ENCODE measurements at regions not wholly inside any gene's neighbourhood (a gene's known extent, or its start where the extent isn't known, plus 50 kb on each side); places are given as distances from the start of the nearest gene placed in this dataset.
"Not testable (repeated sequence)": the region's sequence is repeated elsewhere in the genome, so short reads cannot be mapped to it uniquely, and the experiment has no call there.

DNA sequence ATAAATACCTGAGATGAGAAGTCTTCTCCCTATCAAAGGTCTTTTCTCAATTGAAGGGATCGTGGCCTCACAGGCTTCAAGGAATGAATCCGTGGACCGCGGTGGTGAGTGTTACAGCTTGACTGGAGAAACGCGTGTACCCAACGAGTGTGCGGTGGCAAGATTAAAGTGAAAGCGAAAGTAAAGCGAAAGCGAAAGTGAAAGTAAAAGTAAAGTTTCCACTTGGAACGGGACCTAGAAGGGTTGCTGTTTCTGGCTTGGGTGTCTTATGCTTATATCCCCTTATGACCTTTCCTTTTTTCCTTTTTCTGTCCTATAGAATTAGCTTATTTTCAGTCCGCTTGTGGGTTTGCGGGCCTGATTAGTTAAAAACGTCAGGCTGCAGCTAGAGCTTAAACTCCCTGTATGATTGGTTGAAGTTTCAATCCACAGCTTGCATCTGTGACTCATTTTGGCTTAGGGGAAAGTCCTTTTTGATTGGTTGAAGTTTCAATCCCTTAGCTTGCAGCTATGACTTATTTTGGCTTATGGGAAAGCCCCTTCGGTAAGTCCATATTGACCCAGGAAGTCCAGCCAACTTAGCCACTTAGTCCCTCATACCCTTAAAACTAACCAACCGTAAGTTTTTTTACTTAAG is 924.3 kb upstream of the CDH10 start:
- DNase-seq (ENCODE audit: low spot score) = no peak

DNA sequence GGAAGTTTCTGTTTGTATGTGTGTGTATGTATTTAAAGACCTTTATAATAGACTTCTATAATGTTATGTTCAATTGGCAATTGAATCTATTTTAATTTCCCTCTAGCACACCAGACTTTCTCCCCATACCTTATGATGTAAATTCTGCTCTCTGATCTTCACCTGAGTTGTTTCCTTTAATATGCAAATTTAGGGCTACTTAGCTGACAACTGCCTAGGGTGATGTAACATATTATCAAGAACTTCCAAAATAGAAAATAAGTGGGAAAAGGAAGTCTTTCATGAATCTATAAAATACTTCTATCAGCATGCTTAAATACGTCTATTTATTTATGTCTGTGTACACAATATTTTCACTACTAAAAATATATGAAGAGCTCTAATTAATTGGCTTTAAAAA is 923.5 kb upstream of the CDH10 start:
- DNase-seq (ENCODE audit: low spot score) = no peak

- DNase-seq (ENCODE audit: low spot score) = no peak
Measured at GRCh38 chr5:25567881-25568280, 923.1 kb upstream of the CDH10 start.

- DNase-seq (ENCODE audit: low spot score) = no peak
Measured at GRCh38 chr5:25562656-25563055, 917.9 kb upstream of the CDH10 start.

- no peak for DNase-seq (ENCODE audit: low spot score)
Measured at GRCh38 chr5:25554077-25554476, 909.3 kb upstream of the CDH10 start.

DNA sequence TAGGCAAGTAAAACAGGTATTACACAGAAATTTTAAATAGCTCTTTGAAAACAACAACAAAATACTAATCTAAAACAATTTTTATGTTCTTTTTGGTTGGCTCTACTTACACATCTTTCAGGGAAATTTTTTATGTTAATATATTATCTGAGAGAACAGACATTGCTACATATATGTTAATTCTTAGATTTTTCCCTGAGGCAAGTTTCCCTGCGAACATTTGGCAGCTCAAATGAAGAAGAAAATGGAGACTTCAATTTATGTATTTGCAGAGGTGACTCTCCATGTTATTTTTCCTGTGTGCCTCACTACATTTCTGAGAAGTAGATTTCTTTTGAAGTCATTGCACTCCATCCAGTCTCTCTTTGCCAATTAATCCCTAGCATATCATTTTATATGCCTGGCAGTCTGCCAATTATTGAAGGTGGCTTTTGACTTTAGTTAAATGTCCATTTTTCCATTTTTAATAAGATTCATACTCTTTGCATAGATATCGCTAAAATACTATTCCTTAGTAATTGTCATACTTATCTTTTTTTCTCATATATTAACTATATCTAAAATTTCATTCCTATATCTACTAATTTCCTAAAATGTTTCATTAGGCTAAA is 908.2 kb upstream of the CDH10 start:
- no peak for DNase-seq (ENCODE audit: low spot score)

- no peak for DNase-seq (ENCODE audit: low spot score)
Measured at GRCh38 chr5:25550793-25551192, 906.0 kb upstream of the CDH10 start.

DNA sequence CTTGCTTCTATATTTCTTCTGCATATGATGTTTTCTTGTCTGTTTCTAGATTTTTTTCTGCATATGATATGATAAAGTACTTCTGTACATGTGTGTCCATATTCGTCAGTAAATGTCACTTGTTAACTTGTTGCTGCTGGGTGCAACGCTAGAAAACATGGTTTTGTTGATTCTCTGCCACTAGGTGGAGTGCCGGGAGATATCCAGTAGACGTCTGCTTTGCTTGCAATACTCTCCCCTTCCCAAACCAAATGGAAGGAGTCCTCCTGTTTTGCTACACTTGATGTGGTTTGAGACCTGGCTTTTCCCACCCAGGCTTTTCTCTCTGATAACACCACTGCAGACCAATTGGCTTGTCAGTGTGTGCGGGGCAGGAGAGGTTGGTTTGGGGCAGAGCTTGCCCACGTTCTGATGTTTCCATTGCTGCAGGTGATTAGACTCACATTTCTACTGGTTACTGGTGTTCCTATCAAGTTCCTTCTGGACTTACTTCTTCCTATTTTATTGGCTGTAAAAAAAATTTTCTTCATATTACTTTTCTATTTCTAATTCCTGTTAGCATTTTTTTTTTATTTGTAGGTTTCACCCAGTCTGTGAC is 900.0 kb upstream of the CDH10 start:
- peak; percentile 41 for DNase-seq (ENCODE audit: low spot score)

- no peak for DNase-seq (ENCODE audit: low spot score)
Measured at GRCh38 chr5:25540628-25541027, 895.9 kb upstream of the CDH10 start.

- no peak for DNase-seq (ENCODE audit: low spot score)
Measured at GRCh38 chr5:25539536-25539935, 894.8 kb upstream of the CDH10 start.

GRCh38 chr5:25536461-25536860 is 891.7 kb upstream of the CDH10 start:
- DNase-seq (ENCODE audit: low spot score) = not testable (repeated sequence)

DNA sequence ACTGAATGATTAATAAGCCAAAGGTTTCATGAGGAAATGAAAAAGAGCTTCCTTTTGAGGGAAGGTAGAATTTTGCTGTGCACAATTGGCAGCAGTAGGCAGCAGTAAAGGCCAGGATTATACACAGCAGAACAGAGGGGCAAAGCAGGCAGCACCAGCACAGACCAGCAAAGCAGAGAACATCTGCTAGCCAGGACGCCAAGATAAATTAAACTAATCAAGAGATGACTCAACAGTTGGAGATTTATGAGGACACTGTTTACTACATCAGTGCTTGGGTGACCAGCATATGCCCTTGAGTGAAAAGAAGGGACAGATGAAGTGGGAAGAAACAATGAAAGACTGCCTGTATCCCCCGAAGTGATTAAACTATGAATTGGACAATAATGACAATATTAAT is 871.4 kb upstream of the CDH10 start:
- DNase-seq (ENCODE audit: low spot score) = no peak

DNA sequence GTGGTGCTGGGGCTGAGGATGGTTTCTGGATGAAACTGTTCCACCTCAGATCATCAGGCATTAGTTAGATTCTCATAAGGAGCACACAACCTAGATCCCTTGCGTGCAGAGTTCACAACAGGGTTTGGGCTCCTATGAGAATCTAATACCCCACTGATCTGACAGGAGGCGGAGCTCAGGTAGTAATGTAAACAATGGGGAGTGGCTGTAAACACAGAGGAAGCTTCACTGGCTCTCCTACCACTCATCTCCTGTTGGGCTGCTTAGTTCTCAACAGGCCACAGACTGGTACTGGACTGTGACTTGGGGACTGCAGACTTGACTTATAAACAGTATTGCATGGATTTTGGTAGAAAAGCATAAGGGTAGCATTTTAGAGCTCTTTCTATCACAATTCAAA is 870.7 kb upstream of the CDH10 start:
- no peak for DNase-seq (ENCODE audit: low spot score)

GRCh38 chr5:25510692-25511091 is 865.9 kb upstream of the CDH10 start:
- not testable (repeated sequence) for DNase-seq (ENCODE audit: low spot score)

GRCh38 chr5:25508011-25508410 is 863.2 kb upstream of the CDH10 start:
- not testable (repeated sequence) for DNase-seq (ENCODE audit: low spot score)

- no peak for DNase-seq (ENCODE audit: low spot score)
Measured at GRCh38 chr5:25500635-25501034, 855.9 kb upstream of the CDH10 start.

DNA sequence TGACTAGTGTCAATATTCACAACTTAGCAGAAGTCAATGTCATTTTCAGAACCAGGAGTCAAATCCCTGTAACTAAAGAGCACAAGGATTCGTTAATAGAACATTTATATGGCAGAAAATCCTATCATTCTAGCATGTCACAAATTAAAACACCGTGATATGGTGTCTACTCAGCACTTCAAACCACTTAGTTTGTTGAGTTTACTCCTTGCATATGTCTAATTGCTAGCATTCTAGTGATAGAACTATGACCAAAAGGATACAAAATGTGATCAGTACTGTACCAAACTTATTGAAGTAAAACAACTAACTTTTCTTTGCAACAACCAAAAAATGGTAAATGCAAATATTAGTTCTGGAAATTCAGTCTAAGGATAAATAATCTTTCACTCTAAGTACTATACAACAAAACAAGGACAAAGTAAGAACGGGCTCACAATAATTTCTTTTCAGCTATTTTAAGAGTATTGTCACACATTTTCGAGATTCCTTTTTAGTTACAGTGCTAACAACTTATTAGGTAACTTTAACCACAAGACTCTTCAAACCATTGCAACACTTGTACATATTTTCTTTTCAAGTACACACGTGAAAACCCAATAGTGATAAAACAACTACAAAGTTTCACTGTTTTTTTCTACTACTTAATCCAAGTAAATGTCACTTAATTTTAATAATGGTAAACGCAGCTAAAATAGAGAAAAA is 845.2 kb upstream of the CDH10 start:
- DNase-seq (ENCODE audit: low spot score) = no peak

DNA sequence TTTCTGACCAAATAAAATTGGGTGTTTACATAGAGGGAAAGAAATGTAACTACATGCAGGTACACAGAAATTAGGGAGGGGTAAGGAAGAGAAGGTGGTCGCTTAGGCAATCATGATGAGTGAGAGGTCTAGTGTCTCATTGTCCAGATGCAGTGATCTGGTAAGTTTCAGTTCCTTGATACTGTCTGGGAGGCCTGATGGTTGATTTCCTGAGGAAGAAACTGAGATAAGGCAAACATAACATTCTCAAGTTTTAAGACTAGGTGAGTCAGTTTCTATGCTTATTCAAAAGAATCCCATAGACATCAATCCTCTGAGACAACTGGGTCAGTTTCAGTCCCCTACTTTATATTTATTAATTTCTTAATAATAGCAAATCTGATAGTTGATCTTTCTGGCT is 843.3 kb upstream of the CDH10 start:
- DNase-seq (ENCODE audit: low spot score) = no peak

DNA sequence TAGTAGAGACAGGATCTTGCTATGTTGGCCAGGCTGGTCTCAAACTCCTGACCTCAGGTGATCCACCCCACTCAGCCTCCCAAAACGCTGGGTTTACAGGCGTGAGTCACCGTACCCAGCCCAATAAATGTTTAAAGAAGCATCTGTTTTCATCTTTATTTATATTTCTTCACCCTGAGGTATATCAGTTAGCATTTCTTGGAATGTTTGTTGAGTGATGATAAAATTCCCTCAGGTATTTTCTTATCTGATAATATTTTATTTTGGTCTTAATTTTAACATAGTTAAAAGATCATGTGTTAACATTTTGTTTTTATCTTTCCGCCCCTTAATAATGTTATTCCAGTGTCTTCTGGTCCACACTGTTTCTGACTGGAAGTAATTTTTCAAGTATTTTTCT is 839.6 kb upstream of the CDH10 start:
- DNase-seq (ENCODE audit: low spot score) = no peak

DNA sequence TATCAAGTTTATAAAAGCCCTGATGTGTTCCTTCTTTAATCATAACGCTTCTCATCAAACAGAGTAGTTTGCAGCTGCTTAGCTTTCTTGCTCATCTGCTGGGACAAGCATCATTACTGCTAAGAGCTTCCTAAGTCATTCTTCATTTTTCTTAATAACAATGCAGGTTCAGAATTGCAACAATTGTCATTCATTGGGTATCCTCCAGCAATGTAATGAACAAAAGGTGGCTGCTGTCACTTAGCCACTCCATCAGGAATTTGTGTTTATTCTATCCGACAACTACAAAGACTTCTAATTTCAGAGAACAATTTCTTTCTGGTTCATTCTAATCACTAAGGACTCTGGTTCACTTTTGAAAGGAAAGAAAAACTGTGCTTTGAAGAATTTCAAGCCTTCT is 836.7 kb upstream of the CDH10 start:
- no peak for DNase-seq (ENCODE audit: low spot score)

- no peak for DNase-seq (ENCODE audit: low spot score)
Measured at GRCh38 chr5:25459082-25459481, 814.3 kb upstream of the CDH10 start.

GRCh38 chr5:25458628-25459027 is 813.9 kb upstream of the CDH10 start:
- no peak for DNase-seq (ENCODE audit: low spot score)

DNA sequence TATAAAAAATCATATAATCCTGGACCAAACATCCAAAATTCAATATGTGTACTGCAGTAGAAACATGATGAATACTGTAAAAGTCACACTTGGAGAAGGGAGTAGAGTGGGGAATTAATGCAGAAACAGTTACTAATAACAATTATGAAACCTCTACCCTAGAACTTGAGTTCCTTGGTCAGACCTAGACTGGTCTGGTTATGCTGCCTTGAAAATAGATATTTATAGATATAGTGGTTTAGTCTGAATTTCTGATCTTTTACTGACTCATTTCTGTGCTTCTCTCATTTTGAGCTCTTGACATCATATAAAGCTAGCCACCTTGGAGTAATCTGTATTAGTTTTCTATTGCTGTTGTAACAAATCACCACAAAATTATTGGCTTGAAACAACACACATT is 808.7 kb upstream of the CDH10 start:
- DNase-seq (ENCODE audit: low spot score) = no peak
